Activated CD8-positive, alpha-beta memory T cell treated with anti-CD3 and anti-CD28 coated beads for 24 hours (primary cell): ENCODE measurements at regions not wholly inside any gene's neighbourhood (a gene's known extent, or its start where the extent isn't known, plus 50 kb on each side); places are given as distances from the start of the nearest gene placed in this dataset.
"Not testable (repeated sequence)": the region's sequence is repeated elsewhere in the genome, so short reads cannot be mapped to it uniquely, and the experiment has no call there.

Experiments
- DNase-seq: peaks from one replicate; pipeline ENCODE4 v3.0.0-alpha.2; 2020

- DNase-seq: no peak
These were observed 161.8 kb downstream of the PSMG1 start for GRCh38 chr21:39021478-39021832.

- DNase-seq: no peak
These were observed 162.3 kb downstream of the PSMG1 start for GRCh38 chr21:39020751-39021477.

- DNase-seq: no peak
These were observed 164.5 kb downstream of the PSMG1 start for GRCh38 chr21:39018730-39019129.

GRCh38 chr21:39016740-39017315, 166.4 kb downstream of the PSMG1 start:
- no peak for DNase-seq

GRCh38 chr21:39014747-39015146, 168.5 kb downstream of the PSMG1 start:
- no peak for DNase-seq

GRCh38 chr21:39012326-39013230, 170.7 kb downstream of the PSMG1 start:
- DNase-seq: no peak

GRCh38 chr21:39011911-39012310, 171.3 kb downstream of the PSMG1 start:
- no peak for DNase-seq

- no peak for DNase-seq
These were observed 172.4 kb downstream of the PSMG1 start for GRCh38 chr21:39010629-39011404.

GRCh38 chr21:39009587-39010225, 173.5 kb downstream of the PSMG1 start:
- DNase-seq: no peak

- DNase-seq: no peak
These were observed 175.3 kb downstream of the PSMG1 start for GRCh38 chr21:39007985-39008384.

GRCh38 chr21:39007532-39007931, 175.7 kb downstream of the PSMG1 start:
- no peak for DNase-seq

GRCh38 chr21:39006571-39007311, 176.5 kb downstream of the PSMG1 start:
- no peak for DNase-seq

GRCh38 chr21:39005502-39005787, 177.8 kb downstream of the PSMG1 start:
- DNase-seq: no peak

- DNase-seq: no peak
These were observed 178.4 kb downstream of the PSMG1 start for GRCh38 chr21:39004634-39005501.

- no peak for DNase-seq
These were observed 179.1 kb downstream of the PSMG1 start for GRCh38 chr21:39003982-39004633.

- DNase-seq: no peak
These were observed 181.9 kb downstream of the PSMG1 start for GRCh38 chr21:39001341-39001740.

GRCh38 chr21:39000496-39000895, 182.8 kb downstream of the PSMG1 start:
- DNase-seq: no peak

- DNase-seq: no peak
These were observed 184.1 kb downstream of the PSMG1 start for GRCh38 chr21:38999161-38999560.

- DNase-seq: not testable (repeated sequence)
These were observed 185.0 kb downstream of the PSMG1 start for GRCh38 chr21:38998281-38998680.

- not testable (repeated sequence) for DNase-seq
These were observed 185.4 kb downstream of the PSMG1 start for GRCh38 chr21:38997843-38998175.
